Thymus (tissue), 11 donors: ENCODE measurements at regions not wholly inside any gene's neighbourhood (a gene's known extent, or its start where the extent isn't known, plus 50 kb on each side); places are given as distances from the start of the nearest gene placed in this dataset.

Source experiments
- DNase-seq, 9 donors: peaks; one replicate each; pipeline ENCODE4 v3.0.0-alpha.2; 2013; ENCODE audit warnings: low spot score in 9 of 9, low read depth in 6 of 9, missing footprints in 1 of 9
- H3K27ac ChIP-seq, 2 donors: one replicate each; pipeline ENCODE4 v1.5.1; 2013; ENCODE audit warnings: control low read depth in 1 of 2, low read depth in 1 of 2, low read length in 1 of 2, mild to moderate bottlenecking in 1 of 2, moderate library complexity in 1 of 2
- H3K27me3 ChIP-seq, 2 donors: one replicate each; pipeline ENCODE4 v1.5.1; 2013; ENCODE audit warnings: low read length in 1 of 2; ENCODE audit not compliant: control insufficient read depth in 2 of 2, insufficient read depth in 1 of 2
- H3K36me3 ChIP-seq, 2 donors: one replicate each; pipeline ENCODE4 v1.5.1; 2013; ENCODE audit warnings: low read length in 1 of 2, mild to moderate bottlenecking in 1 of 2, moderate library complexity in 1 of 2; ENCODE audit not compliant: control insufficient read depth in 2 of 2, insufficient read depth in 2 of 2
- H3K4me1 ChIP-seq, 2 donors: one replicate each; pipeline ENCODE4 v1.5.1; 2013; ENCODE audit warnings: low read length in 2 of 2; ENCODE audit not compliant: control insufficient read depth in 2 of 2, insufficient read depth in 2 of 2
- H3K4me3 ChIP-seq, 2 donors: one replicate each; pipeline ENCODE4 v1.5.1; 2013; ENCODE audit warnings: low read length in 2 of 2, control low read depth in 1 of 2, mild to moderate bottlenecking in 1 of 2
- H3K9me3 ChIP-seq, 2 donors: one replicate each; pipeline ENCODE4 v1.5.1; 2013; ENCODE audit warnings: low read length in 1 of 2, mild to moderate bottlenecking in 1 of 2; ENCODE audit not compliant: control insufficient read depth in 2 of 2, insufficient read depth in 1 of 2
- WGBS: extraction: QIAGEN DNeasy Blood & Tissue Kit; methylation state at CpG from one replicate; pipeline ENCODE4 v1.1.7; 2013; 5-methylcytosine and 5-hydroxymethylcytosine counted together
- donor health status: healthy.

DNA sequence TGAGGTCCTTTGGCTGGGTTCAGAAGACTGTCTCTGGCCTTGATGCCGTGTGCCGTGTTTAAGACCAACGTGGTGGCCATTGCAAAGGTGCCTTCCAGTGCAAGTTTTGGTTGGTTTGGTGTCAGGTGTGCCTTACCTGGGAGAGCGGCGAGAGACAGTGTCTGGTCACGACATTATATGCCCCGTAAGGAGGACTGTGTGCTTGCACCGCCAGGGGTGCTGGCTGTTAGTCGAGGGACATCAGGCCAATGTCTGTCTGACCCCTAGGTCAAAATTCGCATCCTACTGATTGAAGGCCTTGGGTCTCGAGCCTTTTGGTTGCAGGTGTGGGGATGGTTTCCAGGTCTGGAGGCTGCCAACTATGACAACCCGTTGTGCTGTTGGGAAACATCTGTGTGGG is 111.9 kb downstream of the SNRPN start:
- Histone ChIP-seq H3K27me3 (no peaks in the 10 kb centered on the region), H3K36me3 (peaks cover 26 to 98% of the 10 kb centered on the region in 2 donors), H3K4me1 (no peaks in the 10 kb centered on the region), H3K27ac (no peak overlapping the region), H3K4me3 (no peak overlapping the region), H3K9me3 (peaks cover 82 to 99% of the 10 kb centered on the region in 2 donors)
- WGBS = 91% methylated on average over 12 of the region's 12 CpGs
- no peak for DNase-seq

DNA sequence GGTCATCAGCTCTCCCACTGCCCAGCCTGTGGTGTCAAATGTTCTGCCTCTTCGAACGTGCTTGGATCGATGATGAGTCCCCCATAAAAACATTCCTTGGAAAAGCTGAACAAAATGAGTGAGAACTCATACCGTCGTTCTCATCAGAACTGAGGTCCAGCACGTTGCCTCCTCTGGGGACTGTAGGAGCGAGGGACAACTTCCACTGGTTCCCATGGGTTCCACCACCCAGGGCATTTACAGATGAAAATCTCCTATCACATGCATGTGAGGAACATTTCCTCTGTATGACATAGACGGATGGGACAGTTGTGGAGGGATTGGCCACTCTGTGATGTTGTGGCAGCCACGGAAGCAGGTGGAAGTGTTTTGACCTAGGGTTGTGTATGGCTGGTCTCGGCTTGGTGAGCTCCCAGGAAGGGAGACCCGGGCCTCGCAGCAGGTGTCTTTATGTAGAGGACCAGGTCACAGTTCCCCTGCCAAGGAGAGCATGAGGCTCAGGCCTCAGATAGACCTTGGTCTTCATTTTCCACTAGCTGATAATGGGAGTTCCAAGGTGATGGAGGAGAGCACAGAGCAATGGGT is 113.0 kb downstream of the SNRPN start:
- H3K9me3 ChIP-seq = peaks cover 83 to 99% of the 10 kb centered on the region in 2 donors
- no peaks in the 10 kb centered on the region for H3K27me3 ChIP-seq
- no peak overlapping the region for H3K27ac ChIP-seq
- no peak for DNase-seq
- H3K36me3 ChIP-seq = peaks cover 32 to 98% of the 10 kb centered on the region in 2 donors
- H3K4me3 ChIP-seq = no peak overlapping the region
- H3K4me1 ChIP-seq = no peaks in the 10 kb centered on the region
- WGBS = 94% methylated on average over 12 of the region's 12 CpGs

DNA sequence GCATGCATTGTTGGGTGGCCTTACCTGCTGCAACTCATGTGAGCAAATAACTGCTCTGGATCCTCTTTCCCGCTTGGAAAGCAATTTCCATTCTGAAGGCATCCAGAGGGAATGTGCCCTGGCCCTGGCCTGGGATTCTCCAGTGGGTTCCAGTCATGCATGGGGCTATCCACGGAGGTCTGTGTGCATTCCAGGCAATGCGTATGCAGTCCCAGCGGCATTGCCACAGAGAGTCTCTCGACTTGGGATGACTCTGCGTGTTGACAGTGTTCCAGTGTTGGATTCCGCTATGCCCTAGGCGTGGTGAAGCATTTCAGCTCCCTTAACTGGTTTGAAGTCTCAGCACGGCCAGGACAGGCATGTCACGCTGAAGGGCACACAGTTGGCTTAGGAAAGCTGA is 113.9 kb downstream of the SNRPN start:
- Histone ChIP-seq H3K36me3 (peaks cover 37 to 98% of the 10 kb centered on the region in 2 donors), H3K27me3 (no peaks in the 10 kb centered on the region), H3K4me1 (no peaks in the 10 kb centered on the region), H3K9me3 (peaks cover 79 to 90% of the 10 kb centered on the region in 2 donors), H3K27ac (no peak overlapping the region), H3K4me3 (no peak overlapping the region)
- no peak for DNase-seq
- 94% methylated on average over 10 of the region's 10 CpGs for WGBS

DNA sequence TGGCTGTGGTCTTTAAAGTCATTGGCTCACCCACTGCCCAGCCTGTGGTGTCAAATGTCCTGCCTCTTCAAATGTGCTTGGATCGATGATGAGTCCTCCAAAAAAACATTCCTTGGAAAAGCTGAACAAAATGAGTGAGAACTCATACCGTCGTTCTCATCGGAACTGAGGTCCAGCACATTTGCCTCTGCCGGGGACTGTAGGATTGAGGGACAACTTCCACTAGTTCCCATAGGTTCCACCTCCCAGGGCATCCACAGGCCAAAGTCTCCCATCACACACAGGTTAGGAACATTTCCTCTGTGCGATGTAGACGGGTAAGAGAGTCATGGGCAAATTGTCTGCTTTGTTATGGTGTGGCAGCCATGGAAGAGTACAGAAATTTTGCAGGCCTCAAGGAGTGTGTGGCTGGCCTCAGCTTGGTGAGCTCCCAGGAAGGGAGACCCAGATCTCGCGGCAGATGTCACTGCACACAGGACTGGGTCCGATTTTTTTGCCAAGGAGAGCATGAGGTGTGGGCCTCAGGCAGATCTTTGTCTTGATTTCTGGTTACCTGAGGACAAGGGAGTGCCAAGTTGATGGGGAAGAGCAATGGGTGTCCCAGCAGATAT is 115.7 kb downstream of the SNRPN start:
- H3K9me3 ChIP-seq = peaks cover 77 to 79% of the 10 kb centered on the region in 2 donors
- no peak for DNase-seq
- H3K36me3 ChIP-seq = peaks cover 41 to 97% of the 10 kb centered on the region in 2 donors
- no peak overlapping the region for H3K4me3 ChIP-seq
- no peaks in the 10 kb centered on the region for H3K4me1 ChIP-seq
- H3K27me3 ChIP-seq = no peaks in the 10 kb centered on the region
- WGBS = 96% methylated on average over 10 of the region's 10 CpGs
- H3K27ac ChIP-seq = no peak overlapping the region

DNA sequence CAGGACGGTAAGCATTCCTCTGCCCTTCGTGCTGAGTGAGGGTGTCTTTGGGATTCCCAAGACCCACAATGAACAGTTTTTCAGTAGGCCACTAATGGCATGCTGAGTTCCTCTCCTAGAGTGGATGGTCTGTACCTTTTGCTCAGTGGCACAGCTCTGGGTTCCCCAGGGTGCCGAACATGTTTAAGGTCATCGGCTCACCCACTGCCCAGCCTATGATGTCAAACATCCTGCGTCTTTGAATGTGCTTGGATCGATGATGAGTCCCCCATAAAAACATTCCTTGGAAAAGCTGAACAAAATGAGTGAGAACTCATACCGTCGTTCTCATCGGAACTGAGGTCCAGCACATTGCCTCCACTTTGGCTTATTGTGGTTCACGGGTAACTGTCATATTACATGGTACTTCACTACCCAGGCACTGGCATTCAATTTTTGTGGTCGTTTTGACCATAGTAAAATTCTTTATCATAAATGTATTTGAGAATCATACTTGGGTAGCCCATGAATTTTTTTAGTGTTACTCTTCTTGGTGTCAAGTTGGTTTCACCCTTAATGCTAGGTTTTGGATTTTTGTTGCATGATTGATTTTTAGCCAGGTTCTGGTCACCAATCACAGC is 118.2 kb downstream of the SNRPN start:
- WGBS = 87% methylated on average over 11 of the region's 11 CpGs
- Histone ChIP-seq H3K9me3 (peaks cover 70 to 82% of the 10 kb centered on the region in 2 donors), H3K4me3 (no peak overlapping the region), H3K27me3 (no peaks in the 10 kb centered on the region), H3K4me1 (no peaks in the 10 kb centered on the region), H3K27ac (no peak overlapping the region), H3K36me3 (peaks cover 45 to 97% of the 10 kb centered on the region in 2 donors)
- DNase-seq = no peak

DNA sequence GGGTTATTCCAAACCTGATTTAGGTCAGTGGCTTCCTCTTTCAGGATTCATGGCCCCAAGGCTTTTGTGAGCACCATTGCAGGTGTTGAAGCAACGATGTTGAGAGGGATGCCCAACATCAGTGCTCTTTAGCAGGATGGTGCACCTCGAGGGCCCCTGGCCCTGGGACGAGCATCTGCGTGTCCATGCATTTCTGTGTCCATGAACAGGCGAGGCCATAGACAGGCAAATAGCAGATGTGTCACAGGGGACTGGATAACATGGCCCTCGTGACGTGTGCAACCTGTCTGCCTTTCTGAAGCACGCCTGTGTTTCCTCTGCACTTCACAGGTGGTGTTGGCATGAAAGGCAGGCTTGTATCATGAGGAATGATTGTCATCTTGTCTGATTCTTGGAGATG is 132.3 kb downstream of the SNRPN start:
- WGBS = 86% methylated on average over 8 of the region's 8 CpGs
- no peak for DNase-seq
- Histone ChIP-seq H3K4me3 (no peak overlapping the region), H3K4me1 (no peaks in the 10 kb centered on the region), H3K27me3 (no peaks in the 10 kb centered on the region), H3K27ac (no peak overlapping the region), H3K36me3 (peaks cover 43 to 80% of the 10 kb centered on the region in 2 donors), H3K9me3 (peaks cover 44 to 47% of the 10 kb centered on the region in 2 donors)

DNA sequence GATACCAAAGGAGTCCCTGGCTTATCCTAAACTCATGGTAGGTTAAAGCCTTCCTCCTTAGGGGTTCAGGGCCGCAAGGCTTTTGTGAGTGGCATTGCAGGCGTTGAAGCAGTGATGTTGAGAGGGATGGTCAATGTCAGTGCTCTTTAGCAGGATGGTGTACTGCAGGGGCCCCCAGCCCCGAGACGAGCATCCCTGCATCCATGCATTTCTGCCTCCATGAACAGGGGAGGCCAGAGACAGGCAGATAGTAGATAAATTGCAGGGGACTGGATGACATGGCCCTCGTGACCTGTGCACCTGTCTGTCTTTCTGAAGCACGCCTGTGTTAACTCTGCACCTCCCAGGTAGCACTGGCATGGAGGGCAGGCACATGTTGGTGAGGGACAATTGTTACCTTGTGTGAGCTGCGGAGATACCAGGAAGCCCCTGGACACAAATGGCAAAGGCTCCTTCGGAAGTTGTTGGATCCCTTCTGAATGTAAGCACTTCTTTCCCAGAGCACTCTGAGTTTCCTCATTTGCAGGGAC is 133.5 kb downstream of the SNRPN start:
- Histone ChIP-seq H3K9me3 (peaks cover 37 to 40% of the 10 kb centered on the region in 2 donors), H3K27ac (no peak overlapping the region), H3K36me3 (peaks cover 43 to 73% of the 10 kb centered on the region in 2 donors), H3K27me3 (no peaks in the 10 kb centered on the region), H3K4me1 (no peaks in the 10 kb centered on the region), H3K4me3 (no peak overlapping the region)
- 90% methylated on average over 8 of the region's 8 CpGs for WGBS
- no peak for DNase-seq

DNA sequence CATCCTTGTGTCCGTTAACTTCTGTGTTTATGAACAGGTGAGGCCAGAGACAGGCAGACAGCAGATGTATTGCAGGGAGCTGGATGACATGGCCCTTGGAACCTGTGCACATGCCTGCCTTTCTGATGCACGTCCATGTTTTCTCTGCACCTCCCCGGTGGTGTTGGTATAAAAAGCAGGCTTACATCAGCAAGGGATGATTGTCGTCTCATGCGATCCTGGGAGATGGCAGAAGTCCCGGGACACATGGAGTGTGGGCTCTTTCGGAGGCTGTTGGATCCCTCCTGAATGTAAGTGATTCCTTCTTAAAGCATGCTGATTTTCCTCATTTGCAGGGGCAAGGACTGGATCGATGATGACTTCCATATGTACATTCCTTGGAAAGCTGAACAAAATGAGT is 134.8 kb downstream of the SNRPN start:
- WGBS = 94% methylated on average over 8 of the region's 8 CpGs
- no peak overlapping the region for H3K4me3 ChIP-seq
- H3K4me1 ChIP-seq = no peaks in the 10 kb centered on the region
- no peak overlapping the region for H3K27ac ChIP-seq
- H3K27me3 ChIP-seq = no peaks in the 10 kb centered on the region
- peaks cover 32 to 35% of the 10 kb centered on the region in 2 donors for H3K9me3 ChIP-seq
- no peak for DNase-seq
- peaks cover 39 to 72% of the 10 kb centered on the region in 2 donors for H3K36me3 ChIP-seq

DNA sequence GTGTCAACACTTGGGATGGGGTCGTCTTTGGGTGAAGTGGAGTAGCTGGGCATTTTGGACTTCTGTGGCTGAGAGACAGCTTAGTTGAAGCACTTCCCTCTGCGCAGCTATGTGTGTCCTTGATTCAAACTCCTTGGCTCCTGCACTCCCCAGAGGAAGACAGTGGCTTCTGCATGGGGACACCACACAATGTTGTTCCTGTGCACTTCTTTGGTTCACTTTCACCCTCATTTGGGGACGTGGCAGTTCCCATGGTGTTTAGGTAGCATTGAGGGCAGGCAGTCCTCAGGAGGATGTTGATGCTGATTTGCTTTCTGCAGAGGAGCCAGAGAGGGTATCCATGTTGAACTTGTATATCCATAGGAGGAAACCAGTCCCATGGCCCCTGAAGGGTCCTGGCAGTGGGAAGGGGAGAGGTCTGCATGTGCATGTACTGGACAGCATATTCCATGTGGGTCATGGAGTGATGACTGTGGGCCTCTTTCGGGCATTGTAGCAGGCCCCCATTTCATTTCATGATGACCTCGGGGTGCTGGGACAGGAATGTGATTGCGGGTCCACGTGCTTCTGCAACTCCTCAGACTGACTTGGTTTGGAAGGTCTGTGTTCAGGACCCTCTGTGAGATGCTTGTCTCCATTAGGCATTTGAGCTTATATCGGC is 135.4 kb downstream of the SNRPN start:
- H3K27ac ChIP-seq = no peak overlapping the region
- no peak overlapping the region for H3K4me3 ChIP-seq
- WGBS = 89% methylated on average over 8 of the region's 8 CpGs
- H3K9me3 ChIP-seq = peaks cover 30% of the 10 kb centered on the region in 2 donors
- H3K36me3 ChIP-seq = peaks cover 38 to 69% of the 10 kb centered on the region in 2 donors
- DNase-seq = no peak
- H3K4me1 ChIP-seq = no peaks in the 10 kb centered on the region
- H3K27me3 ChIP-seq = no peaks in the 10 kb centered on the region
